ENCODE measurements at regions not wholly inside any gene's neighbourhood (a gene's known extent, or its start where the extent isn't known, plus 50 kb on each side); places are given as distances from the start of the nearest gene placed in this dataset.

DNA sequence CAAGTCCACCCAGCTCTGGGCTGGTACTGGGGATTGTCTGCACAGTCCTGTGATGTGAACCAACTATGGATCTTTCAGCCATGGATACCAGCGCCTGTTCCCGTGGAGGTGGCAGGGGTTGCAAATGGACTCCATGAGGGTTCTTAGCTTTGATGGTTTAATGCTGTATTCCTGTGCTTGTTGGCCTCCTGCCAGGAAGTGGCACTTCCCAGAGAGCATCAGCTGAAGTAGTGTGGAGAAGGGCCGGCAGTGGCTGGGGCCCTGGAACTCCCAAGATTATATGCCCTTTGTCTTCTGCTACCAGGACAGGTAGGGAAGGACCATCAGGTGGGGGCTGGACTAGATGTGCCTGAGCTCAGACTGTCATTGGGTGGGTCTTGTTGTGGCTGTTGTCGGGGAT, 1104.8 kb upstream of the COX7C start:
- TF ChIP-seq, protein P1, sequence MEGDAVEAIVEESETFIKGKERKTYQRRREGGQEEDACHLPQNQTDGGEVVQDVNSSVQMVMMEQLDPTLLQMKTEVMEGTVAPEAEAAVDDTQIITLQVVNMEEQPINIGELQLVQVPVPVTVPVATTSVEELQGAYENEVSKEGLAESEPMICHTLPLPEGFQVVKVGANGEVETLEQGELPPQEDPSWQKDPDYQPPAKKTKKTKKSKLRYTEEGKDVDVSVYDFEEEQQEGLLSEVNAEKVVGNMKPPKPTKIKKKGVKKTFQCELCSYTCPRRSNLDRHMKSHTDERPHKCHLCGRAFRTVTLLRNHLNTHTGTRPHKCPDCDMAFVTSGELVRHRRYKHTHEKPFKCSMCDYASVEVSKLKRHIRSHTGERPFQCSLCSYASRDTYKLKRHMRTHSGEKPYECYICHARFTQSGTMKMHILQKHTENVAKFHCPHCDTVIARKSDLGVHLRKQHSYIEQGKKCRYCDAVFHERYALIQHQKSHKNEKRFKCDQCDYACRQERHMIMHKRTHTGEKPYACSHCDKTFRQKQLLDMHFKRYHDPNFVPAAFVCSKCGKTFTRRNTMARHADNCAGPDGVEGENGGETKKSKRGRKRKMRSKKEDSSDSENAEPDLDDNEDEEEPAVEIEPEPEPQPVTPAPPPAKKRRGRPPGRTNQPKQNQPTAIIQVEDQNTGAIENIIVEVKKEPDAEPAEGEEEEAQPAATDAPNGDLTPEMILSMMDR (conservative IDR thresholded peaks at IDR 0.05; ENCODE audit: low read depth, low read length), result no peak
- TF ChIP-seq EZH2 (IDR thresholded peaks at IDR 0.05; ENCODE audit: borderline replicate concordance, low read depth, low read length, poor library complexity, severe bottlenecking), result no peak

Measured in A673 (cell line).